Stimulated activated naive CD8-positive, alpha-beta T cell treated with anti-CD3 and anti-CD28 coated beads, Interleukin-15, Interleukin-2, amounts not matched to agents 100 ng/mL and 50 ng/mL, for 24 hours (primary cell): ENCODE measurements at regions not wholly inside any gene's neighbourhood (a gene's known extent, or its start where the extent isn't known, plus 50 kb on each side); places are given as distances from the start of the nearest gene placed in this dataset.

Experiments used
- H3K27ac Mint-ChIP-seq: one replicate; pipeline ENCODE4 v1.8.0; 2021; ENCODE audit warnings: mild to moderate bottlenecking, mixed read lengths
- H3K27me3 Mint-ChIP-seq: one replicate; pipeline ENCODE4 v1.8.0; 2021; ENCODE audit warnings: mixed read lengths
- H3K36me3 Mint-ChIP-seq: one replicate; pipeline ENCODE4 v1.8.0; 2021; ENCODE audit warnings: low read depth, mixed read lengths
- H3K4me1 Mint-ChIP-seq: one replicate; pipeline ENCODE4 v1.8.0; 2021; ENCODE audit warnings: low read depth, mixed read lengths
- H3K4me3 Mint-ChIP-seq: one replicate; pipeline ENCODE4 v1.8.0; 2021; ENCODE audit warnings: mild to moderate bottlenecking, mixed read lengths
- H3K9me3 Mint-ChIP-seq: one replicate; pipeline ENCODE4 v1.8.0; 2021; ENCODE audit warnings: mixed read lengths

DNA sequence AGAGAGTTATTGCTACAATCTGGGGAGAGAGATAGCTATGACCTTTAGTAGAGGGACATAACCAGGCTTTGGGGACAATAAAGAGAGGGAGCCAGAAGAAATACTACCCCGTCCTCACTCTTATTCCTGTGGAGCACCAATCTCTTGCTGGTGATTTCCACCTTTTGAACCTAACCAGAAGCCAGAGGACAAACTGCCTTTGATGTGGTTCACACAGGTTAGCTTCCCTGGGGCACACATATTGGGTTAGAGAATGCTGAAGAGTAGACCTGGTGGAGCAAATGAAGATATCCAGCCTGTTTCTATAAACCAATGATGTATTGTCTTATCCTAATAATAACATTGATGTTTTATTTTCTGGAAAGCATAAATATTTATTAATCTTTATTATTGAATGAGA, 399.3 kb downstream of the HTR7 start:
- Mint-ChIP-seq H3K27ac (no peak overlapping the region), H3K4me3 (no peak overlapping the region), H3K36me3 (no peaks in the 10 kb centered on the region), H3K9me3 (no peaks in the 10 kb centered on the region), H3K27me3 (peaks cover 10% of the 10 kb centered on the region), H3K4me1 (no peaks in the 10 kb centered on the region)

- no peak overlapping the region for H3K27ac Mint-ChIP-seq
- H3K36me3 Mint-ChIP-seq, result no peaks in the 10 kb centered on the region
- H3K4me1 Mint-ChIP-seq, result no peaks in the 10 kb centered on the region
- H3K4me3 Mint-ChIP-seq, result no peak overlapping the region
- no peaks in the 10 kb centered on the region for H3K9me3 Mint-ChIP-seq
- peaks cover 5% of the 10 kb centered on the region for H3K27me3 Mint-ChIP-seq
Measured at GRCh38 chr10:90461437-90462155, 396.2 kb downstream of the HTR7 start.

GRCh38 chr10:90462749-90463470, 394.9 kb downstream of the HTR7 start:
- Mint-ChIP-seq H3K4me1 (no peaks in the 10 kb centered on the region), H3K4me3 (no peak overlapping the region), H3K9me3 (no peaks in the 10 kb centered on the region), H3K27ac (no peak overlapping the region), H3K27me3 (peaks cover 5% of the 10 kb centered on the region), H3K36me3 (no peaks in the 10 kb centered on the region)

DNA sequence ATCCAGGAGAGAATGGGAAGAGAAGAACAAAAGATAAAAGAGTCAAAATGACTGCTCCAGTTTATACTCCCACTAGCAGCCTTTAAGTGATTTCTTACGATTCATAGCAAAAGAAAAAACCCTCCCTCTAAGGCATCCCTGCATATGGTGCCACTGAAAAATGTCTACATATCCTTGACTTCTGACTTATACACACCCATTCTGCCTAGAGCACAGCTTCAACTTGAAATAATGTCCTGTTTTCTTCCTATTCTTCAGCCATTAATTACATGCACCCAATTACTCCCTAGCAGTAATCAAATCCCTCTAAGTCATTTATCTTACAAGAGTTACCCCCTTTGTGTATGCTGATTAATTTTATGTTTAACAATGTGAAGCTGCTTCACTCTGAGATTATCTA, 393.5 kb downstream of the HTR7 start:
- H3K36me3 Mint-ChIP-seq, result no peaks in the 10 kb centered on the region
- no peaks in the 10 kb centered on the region for H3K4me1 Mint-ChIP-seq
- H3K27me3 Mint-ChIP-seq, result no peaks in the 10 kb centered on the region
- H3K9me3 Mint-ChIP-seq, result no peaks in the 10 kb centered on the region
- no peak overlapping the region for H3K4me3 Mint-ChIP-seq
- no peak overlapping the region for H3K27ac Mint-ChIP-seq

DNA sequence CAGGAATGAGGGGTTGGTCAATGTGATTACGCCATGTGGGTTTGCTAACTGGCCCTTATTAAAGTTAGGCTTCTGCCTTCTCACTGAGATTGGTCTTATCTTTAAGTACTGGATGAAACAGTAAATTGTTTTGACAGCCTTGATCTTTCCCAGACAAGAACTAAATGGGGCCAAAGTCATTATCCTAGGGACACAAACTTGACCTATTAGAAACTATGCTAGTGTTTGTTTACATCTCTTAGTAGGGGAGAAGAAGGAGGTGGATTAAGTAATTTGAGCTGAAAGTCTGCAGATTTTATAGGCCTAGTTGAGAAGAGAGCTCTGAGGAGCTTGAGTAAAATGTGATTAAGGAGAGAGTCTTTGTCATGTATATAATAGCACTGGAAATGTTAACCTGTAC, 386.9 kb downstream of the HTR7 start:
- no peak overlapping the region for H3K27ac Mint-ChIP-seq
- H3K9me3 Mint-ChIP-seq, result peaks cover 16% of the 10 kb centered on the region
- no peaks in the 10 kb centered on the region for H3K4me1 Mint-ChIP-seq
- H3K36me3 Mint-ChIP-seq, result no peaks in the 10 kb centered on the region
- H3K4me3 Mint-ChIP-seq, result no peak overlapping the region
- H3K27me3 Mint-ChIP-seq, result no peaks in the 10 kb centered on the region

GRCh38 chr10:90480466-90480865, 377.4 kb downstream of the HTR7 start:
- H3K36me3 Mint-ChIP-seq, result no peaks in the 10 kb centered on the region
- no peaks in the 10 kb centered on the region for H3K9me3 Mint-ChIP-seq
- no peak overlapping the region for H3K27ac Mint-ChIP-seq
- H3K27me3 Mint-ChIP-seq, result no peaks in the 10 kb centered on the region
- no peak overlapping the region for H3K4me3 Mint-ChIP-seq
- H3K4me1 Mint-ChIP-seq, result no peaks in the 10 kb centered on the region

- H3K36me3 Mint-ChIP-seq, result no peaks in the 10 kb centered on the region
- H3K4me1 Mint-ChIP-seq, result no peaks in the 10 kb centered on the region
- no peak overlapping the region for H3K4me3 Mint-ChIP-seq
- no peaks in the 10 kb centered on the region for H3K27me3 Mint-ChIP-seq
- H3K27ac Mint-ChIP-seq, result no peak overlapping the region
- no peaks in the 10 kb centered on the region for H3K9me3 Mint-ChIP-seq
Measured at GRCh38 chr10:90481326-90481923, 376.4 kb downstream of the HTR7 start.

DNA sequence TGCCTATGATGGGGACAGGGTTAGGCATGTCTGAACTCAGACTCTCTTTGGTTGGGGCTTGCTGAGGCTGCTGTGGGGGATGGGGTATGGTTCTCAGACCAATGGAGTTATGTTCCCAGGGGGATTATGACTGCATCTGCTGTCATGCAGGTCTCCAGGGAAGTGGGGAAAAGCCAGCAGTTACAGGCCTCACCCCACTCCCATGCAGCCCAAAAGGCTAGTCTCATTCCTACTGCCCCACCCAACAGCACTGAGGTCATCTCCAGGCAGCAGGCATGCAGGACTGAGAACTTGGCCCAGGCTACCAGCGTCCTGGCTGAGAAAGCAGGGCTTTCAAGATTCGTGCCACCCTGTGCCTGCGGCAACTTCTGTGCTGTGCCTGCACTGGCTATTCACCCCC, 373.3 kb downstream of the HTR7 start:
- Mint-ChIP-seq H3K4me1 (no peaks in the 10 kb centered on the region), H3K4me3 (no peak overlapping the region), H3K27me3 (no peaks in the 10 kb centered on the region), H3K36me3 (no peaks in the 10 kb centered on the region), H3K9me3 (no peaks in the 10 kb centered on the region), H3K27ac (no peak overlapping the region)

DNA sequence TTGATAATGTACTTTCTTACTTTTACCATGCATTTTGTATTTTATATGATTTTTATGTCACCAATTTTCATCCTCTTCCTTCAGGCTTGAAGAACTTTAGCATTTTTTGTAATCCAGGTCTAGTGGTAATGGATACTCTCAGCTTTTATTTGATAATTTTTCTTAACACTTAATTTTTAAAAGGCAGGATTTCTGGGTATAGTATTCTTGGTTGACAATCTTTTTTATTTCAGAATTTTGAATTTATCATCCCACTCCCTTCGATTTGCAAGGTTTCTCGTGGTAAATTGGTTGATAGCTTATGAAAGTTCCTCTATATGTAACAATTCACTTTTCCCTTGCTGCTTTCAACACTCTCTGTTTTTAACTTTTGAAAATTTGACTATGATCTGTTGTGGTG, 363.7 kb downstream of the HTR7 start:
- Mint-ChIP-seq H3K4me3 (no peak overlapping the region), H3K27ac (no peak overlapping the region), H3K36me3 (no peaks in the 10 kb centered on the region), H3K9me3 (peaks cover 34% of the 10 kb centered on the region), H3K27me3 (no peaks in the 10 kb centered on the region), H3K4me1 (no peaks in the 10 kb centered on the region)

GRCh38 chr10:90504172-90504571, 353.7 kb downstream of the HTR7 start:
- Mint-ChIP-seq H3K4me3 (no peak overlapping the region), H3K9me3 (no peaks in the 10 kb centered on the region), H3K27ac (no peak overlapping the region), H3K36me3 (no peaks in the 10 kb centered on the region), H3K4me1 (no peaks in the 10 kb centered on the region), H3K27me3 (peaks cover 3% of the 10 kb centered on the region)

DNA sequence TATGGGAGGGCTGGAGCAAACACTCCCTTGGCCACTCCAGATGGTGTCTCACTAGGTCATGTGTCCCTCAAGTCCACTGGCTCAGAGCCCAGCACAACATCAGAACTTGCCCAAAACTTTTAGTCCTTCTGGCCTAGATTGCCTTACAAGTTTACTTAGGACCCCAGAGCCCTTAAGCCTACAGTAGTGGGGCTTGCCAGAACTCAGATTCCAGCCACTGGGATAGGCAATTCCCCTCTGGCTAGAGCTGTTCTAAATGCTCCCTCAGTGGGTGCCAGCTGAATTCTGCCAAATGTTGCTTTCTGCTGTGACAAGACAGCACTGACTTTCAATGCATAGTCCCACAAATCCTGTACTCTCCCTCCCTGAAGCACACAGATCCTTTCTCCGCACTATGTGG, 331.1 kb downstream of the HTR7 start:
- Mint-ChIP-seq H3K4me3 (no peak overlapping the region), H3K27me3 (peaks cover 11% of the 10 kb centered on the region), H3K36me3 (no peaks in the 10 kb centered on the region), H3K9me3 (peaks cover 12% of the 10 kb centered on the region), H3K4me1 (no peaks in the 10 kb centered on the region), H3K27ac (no peak overlapping the region)

GRCh38 chr10:90530521-90530920, 327.3 kb downstream of the HTR7 start:
- H3K9me3 Mint-ChIP-seq, result peaks cover 3% of the 10 kb centered on the region
- peaks cover 5% of the 10 kb centered on the region for H3K27me3 Mint-ChIP-seq

DNA sequence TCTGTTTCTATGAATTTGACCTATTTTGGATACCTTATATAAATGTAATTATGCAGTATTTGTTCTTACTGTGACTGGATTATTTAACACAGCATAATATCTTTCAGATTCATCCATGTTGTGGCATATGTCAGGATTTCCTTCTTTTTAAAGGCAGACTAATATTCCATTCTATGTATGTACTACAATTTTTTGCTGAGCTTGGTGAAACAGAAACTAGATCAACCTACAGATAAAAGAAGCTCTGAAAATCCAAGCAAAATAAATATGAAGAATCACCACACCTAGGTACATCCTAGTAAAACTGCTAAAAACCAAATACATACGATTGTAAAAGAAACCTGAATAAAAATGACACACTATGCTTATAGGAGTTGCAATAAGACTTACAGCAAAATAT, 300.5 kb downstream of the HTR7 start:
- Mint-ChIP-seq H3K4me3 (no peak overlapping the region), H3K4me1 (no peaks in the 10 kb centered on the region), H3K27ac (no peak overlapping the region)

More at GRCh38 chr10:90530521-90530920, 327.3 kb downstream of the HTR7 start:
- no peaks in the 10 kb centered on the region for H3K4me1 Mint-ChIP-seq
- H3K4me3 Mint-ChIP-seq, result no peak overlapping the region
- no peaks in the 10 kb centered on the region for H3K36me3 Mint-ChIP-seq
- H3K27ac Mint-ChIP-seq, result no peak overlapping the region

GRCh38 chr10:90560331-90560730, 297.5 kb downstream of the HTR7 start:
- Mint-ChIP-seq H3K27me3 (peaks cover 4% of the 10 kb centered on the region), H3K9me3 (peaks cover 5% of the 10 kb centered on the region), H3K36me3 (no peaks in the 10 kb centered on the region), H3K4me3 (no peak overlapping the region), H3K27ac (no peak overlapping the region), H3K4me1 (no peaks in the 10 kb centered on the region)

More for the DNA sequence above, 300.5 kb downstream of the HTR7 start:
- Mint-ChIP-seq H3K36me3 (no peaks in the 10 kb centered on the region), H3K9me3 (peaks cover 5% of the 10 kb centered on the region), H3K27me3 (peaks cover 9% of the 10 kb centered on the region)

GRCh38 chr10:90561666-90562065, 296.2 kb downstream of the HTR7 start:
- H3K27me3 Mint-ChIP-seq, result peaks cover 4% of the 10 kb centered on the region
- H3K36me3 Mint-ChIP-seq, result no peaks in the 10 kb centered on the region
- no peak overlapping the region for H3K27ac Mint-ChIP-seq
- H3K4me1 Mint-ChIP-seq, result no peaks in the 10 kb centered on the region
- H3K9me3 Mint-ChIP-seq, result peaks cover 5% of the 10 kb centered on the region
- no peak overlapping the region for H3K4me3 Mint-ChIP-seq
